A673 (cell line): ENCODE measurements at regions not wholly inside any gene's neighbourhood (a gene's known extent, or its start where the extent isn't known, plus 50 kb on each side); places are given as distances from the start of the nearest gene placed in this dataset.

Source experiments
- BruUV-seq: library from RNA; stranded (reverse); fragments of 400-500 nt; replicated peaks from 2 replicates; lab custom pipeline; 2021; lab: Mats Ljungman, UMichigan
- CTCF ChIA-PET: fragments of 300-600 bp; sonication (Branson Sonifier 250); formaldehyde crosslinking; loops from one replicate; lab custom pipeline; 2022; ENCODE audit warnings: antibody characterized with exemption; lab: Charles Lee
- POLR2A ChIA-PET: fragments of 300-600 bp; sonication (Branson Sonifier 250); formaldehyde crosslinking; loops from one replicate; lab custom pipeline; 2022; ENCODE audit warnings: antibody characterized with exemption; ENCODE audit not compliant: low non-redundant PET; lab: Charles Lee
- DNase-seq: peaks from one replicate; pipeline ENCODE4 v3.0.0-alpha.2; 2015; ENCODE audit warnings: low spot score
- H3K27ac ChIP-seq: fragments of 200-600 bp; sonication (generic); 2 replicates; pipeline ENCODE4 v1.5.1; 2016; ENCODE audit warnings: mixed run types, low read depth, mild to moderate bottlenecking, mixed read lengths, antibody characterized with exemption, low read length; ENCODE audit not compliant: poor library complexity, severe bottlenecking
- H3K27me3 ChIP-seq: fragments of 200-600 bp; sonication (generic); replicated peaks from 2 replicates; pipeline ENCODE4 v1.6.1; 2017; ENCODE audit warnings: mixed run types, low read depth, mild to moderate bottlenecking, mixed read lengths, antibody characterized with exemption, low read length; ENCODE audit not compliant: insufficient read depth, poor library complexity
- H3K36me3 ChIP-seq: fragments of 200-600 bp; sonication (generic); 2 replicates; pipeline ENCODE4 v1.6.1; 2016; ENCODE audit warnings: mixed run types, mild to moderate bottlenecking, mixed read lengths, antibody characterized with exemption, low read length; ENCODE audit not compliant: insufficient read depth, poor library complexity, severe bottlenecking
- H3K4me1 ChIP-seq: fragments of 200-600 bp; sonication (generic); 2 replicates; pipeline ENCODE4 v1.6.1; 2017; ENCODE audit warnings: mixed run types, mild to moderate bottlenecking, mixed read lengths, antibody characterized with exemption, low read length; ENCODE audit not compliant: insufficient read depth, poor library complexity, severe bottlenecking
- H3K4me3 ChIP-seq: fragments of 200-600 bp; sonication (generic); 2 replicates; pipeline ENCODE4 v1.5.1; 2016; ENCODE audit warnings: low read depth, mixed run types, mild to moderate bottlenecking, mixed read lengths, low read length; ENCODE audit not compliant: poor library complexity, severe bottlenecking
- H3K9me3 ChIP-seq: fragments of 200-600 bp; sonication (generic); 2 replicates; pipeline ENCODE4 v1.6.1; 2016; ENCODE audit warnings: mixed run types, low read depth, mild to moderate bottlenecking, mixed read lengths, antibody characterized with exemption, low read length; ENCODE audit not compliant: poor library complexity, severe bottlenecking
- CTCF ChIP-seq: fragments of 300-800, 200-600 bp; sonication (generic); conservative IDR thresholded peaks from 2 replicates; pipeline ENCODE4 v1.5.1; 2017; ENCODE audit warnings: low read depth, mild to moderate bottlenecking, antibody characterized with exemption, low read length, moderate library complexity, mixed read lengths
- EZH2 ChIP-seq: fragments of 200-600 bp; sonication (generic); IDR thresholded peaks from 2 replicates; pipeline ENCODE4 v1.6.1; 2017; ENCODE audit warnings: borderline replicate concordance, low read depth, mild to moderate bottlenecking, mixed read lengths, antibody characterized with exemption, low read length; ENCODE audit not compliant: poor library complexity, severe bottlenecking
- intact Hi-C: fragments of 100-400 bp; cut with micrococcal nuclease; formaldehyde crosslinking; loops from one replicate; pipeline ENCODE4 v1.10.0; 2022; ENCODE audit not compliant: unreplicated experiment

GRCh38 chr4:134948110-134948642 lies 746.6 kb upstream of the PABPC4L start:
- ChIA-PET POLR2A (no interaction called here), CTCF (no interaction called here)
- H3K4me3 ChIP-seq = no peak overlapping the region
- TF ChIP-seq EZH2 (no peak), CTCF (no peak)
- no peaks in the 10 kb centered on the region for H3K9me3 ChIP-seq
- H3K4me1 ChIP-seq = no peaks in the 10 kb centered on the region
- H3K27ac ChIP-seq = no peak overlapping the region
- intact Hi-C loops = no loop called here
- no TSS peak for BruUV-seq
- no peak for DNase-seq
- no peaks in the 10 kb centered on the region for H3K27me3 ChIP-seq
- H3K36me3 ChIP-seq = no peaks in the 10 kb centered on the region

- intact Hi-C loops = no loop called here
- no peaks in the 10 kb centered on the region for H3K27me3 ChIP-seq
- no TSS peak for BruUV-seq
- POLR2A ChIA-PET = no interaction called here
- no peak for DNase-seq
- no peaks in the 10 kb centered on the region for H3K36me3 ChIP-seq
- H3K27ac ChIP-seq = no peak overlapping the region
- H3K4me1 ChIP-seq = no peaks in the 10 kb centered on the region
- H3K9me3 ChIP-seq = no peaks in the 10 kb centered on the region
- H3K4me3 ChIP-seq = no peak overlapping the region
- TF ChIP-seq EZH2 (no peak), CTCF (no peak)
- CTCF ChIA-PET = no interaction called here
Observed at GRCh38 chr4:134944115-134944514, 742.5 kb upstream of the PABPC4L start.

- Histone ChIP-seq H3K4me3 (no peak overlapping the region), H3K27me3 (no peaks in the 10 kb centered on the region), H3K36me3 (no peaks in the 10 kb centered on the region), H3K27ac (no peak overlapping the region), H3K4me1 (no peaks in the 10 kb centered on the region), H3K9me3 (no peaks in the 10 kb centered on the region)
- CTCF ChIA-PET = no interaction called here
- BruUV-seq = no TSS peak
- no peak for DNase-seq
- POLR2A ChIA-PET = no interaction called here
- no peak for TF ChIP-seq EZH2
- no peak for TF ChIP-seq CTCF
- intact Hi-C loops = no loop called here
Observed at GRCh38 chr4:134936014-134936413, 734.4 kb upstream of the PABPC4L start.
